ENCODE measurements at regions not wholly inside any gene's neighbourhood (a gene's known extent, or its start where the extent isn't known, plus 50 kb on each side); places are given as distances from the start of the nearest gene placed in this dataset.
"Not testable (repeated sequence)": the region's sequence is repeated elsewhere in the genome, so short reads cannot be mapped to it uniquely, and the experiment has no call there.

- H3K4me3 ChIP-seq (ENCODE audit: low read depth, low read length): no peak overlapping the region
- no peak for TF ChIP-seq CTCF (IDR thresholded peaks at IDR 0.05; ENCODE audit: low read depth, low read length)
Measured at GRCh38 chr11:116375221-116375620, 397.6 kb downstream of the BUD13 start.

- H3K4me3 ChIP-seq (ENCODE audit: low read depth, low read length): no peak overlapping the region
- TF ChIP-seq CTCF (IDR thresholded peaks at IDR 0.05; ENCODE audit: low read depth, low read length): no peak
Measured at GRCh38 chr11:116374085-116374484, 398.7 kb downstream of the BUD13 start.

- no peak overlapping the region for H3K4me3 ChIP-seq (ENCODE audit: low read depth, low read length)
- no peak for TF ChIP-seq CTCF (IDR thresholded peaks at IDR 0.05; ENCODE audit: low read depth, low read length)
Measured at GRCh38 chr11:116373104-116373944, 399.5 kb downstream of the BUD13 start.

GRCh38 chr11:116371146-116371545 is 401.6 kb downstream of the BUD13 start:
- no peak for TF ChIP-seq CTCF (IDR thresholded peaks at IDR 0.05; ENCODE audit: low read depth, low read length)
- H3K4me3 ChIP-seq (ENCODE audit: low read depth, low read length): no peak overlapping the region

- H3K4me3 ChIP-seq (ENCODE audit: low read depth, low read length): no peak overlapping the region
- TF ChIP-seq CTCF (IDR thresholded peaks at IDR 0.05; ENCODE audit: low read depth, low read length): no peak
Measured at GRCh38 chr11:116368784-116369183, 404.0 kb downstream of the BUD13 start.

GRCh38 chr11:116366980-116367645 is 405.7 kb downstream of the BUD13 start:
- no peak for TF ChIP-seq CTCF (IDR thresholded peaks at IDR 0.05; ENCODE audit: low read depth, low read length)
- no peak overlapping the region for H3K4me3 ChIP-seq (ENCODE audit: low read depth, low read length)

- no peak for TF ChIP-seq CTCF (IDR thresholded peaks at IDR 0.05; ENCODE audit: low read depth, low read length)
- no peak overlapping the region for H3K4me3 ChIP-seq (ENCODE audit: low read depth, low read length)
Measured at GRCh38 chr11:116366451-116366850, 406.3 kb downstream of the BUD13 start.

GRCh38 chr11:116364925-116365324 is 407.9 kb downstream of the BUD13 start:
- not testable (repeated sequence) for H3K4me3 ChIP-seq (ENCODE audit: low read depth, low read length)
